OCI-LY1 (cell line): ENCODE measurements at regions not wholly inside any gene's neighbourhood (a gene's known extent, or its start where the extent isn't known, plus 50 kb on each side); places are given as distances from the start of the nearest gene placed in this dataset.

Source experiments
- EZH2 ChIP-seq: fragments of 200-600 bp; sonication (generic), shearing (Covaris generic); IDR thresholded peaks from 2 replicates; pipeline ENCODE4 v1.8.0; 2017; ENCODE audit warnings: borderline replicate concordance, mixed run types, mild to moderate bottlenecking, antibody characterized with exemption, low read length, moderate library complexity, mixed read lengths
- TF ChIP-seq, protein P1 (sequence below): fragments of 200-600 bp; sonication (generic), shearing (Covaris generic); IDR thresholded peaks from 2 replicates; pipeline ENCODE4 v1.5.1; 2017; ENCODE audit warnings: mild to moderate bottlenecking, antibody characterized with exemption, low read length, moderate library complexity, mixed read lengths

DNA sequence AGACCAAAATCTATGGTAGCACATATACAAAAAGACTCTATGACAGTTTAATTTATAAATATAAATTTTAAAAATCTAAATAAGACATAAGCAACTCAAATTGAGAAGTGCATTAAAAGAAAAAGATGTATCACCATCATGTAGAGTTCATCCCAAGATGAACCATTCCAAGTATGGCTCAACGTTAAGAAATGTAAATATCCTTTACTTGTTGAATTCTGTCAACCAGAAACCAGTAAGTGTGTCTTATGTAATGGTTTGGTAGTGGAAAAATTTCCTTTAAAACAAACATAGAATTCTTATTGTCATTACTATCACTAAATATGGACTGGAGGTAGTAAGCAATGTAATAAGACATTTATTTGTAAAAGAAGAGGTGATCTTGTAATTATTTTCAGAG lies 87.3 kb downstream of the YIPF5 start:
- TF ChIP-seq, protein P1, sequence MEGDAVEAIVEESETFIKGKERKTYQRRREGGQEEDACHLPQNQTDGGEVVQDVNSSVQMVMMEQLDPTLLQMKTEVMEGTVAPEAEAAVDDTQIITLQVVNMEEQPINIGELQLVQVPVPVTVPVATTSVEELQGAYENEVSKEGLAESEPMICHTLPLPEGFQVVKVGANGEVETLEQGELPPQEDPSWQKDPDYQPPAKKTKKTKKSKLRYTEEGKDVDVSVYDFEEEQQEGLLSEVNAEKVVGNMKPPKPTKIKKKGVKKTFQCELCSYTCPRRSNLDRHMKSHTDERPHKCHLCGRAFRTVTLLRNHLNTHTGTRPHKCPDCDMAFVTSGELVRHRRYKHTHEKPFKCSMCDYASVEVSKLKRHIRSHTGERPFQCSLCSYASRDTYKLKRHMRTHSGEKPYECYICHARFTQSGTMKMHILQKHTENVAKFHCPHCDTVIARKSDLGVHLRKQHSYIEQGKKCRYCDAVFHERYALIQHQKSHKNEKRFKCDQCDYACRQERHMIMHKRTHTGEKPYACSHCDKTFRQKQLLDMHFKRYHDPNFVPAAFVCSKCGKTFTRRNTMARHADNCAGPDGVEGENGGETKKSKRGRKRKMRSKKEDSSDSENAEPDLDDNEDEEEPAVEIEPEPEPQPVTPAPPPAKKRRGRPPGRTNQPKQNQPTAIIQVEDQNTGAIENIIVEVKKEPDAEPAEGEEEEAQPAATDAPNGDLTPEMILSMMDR: no peak
- no peak for TF ChIP-seq EZH2
